ENCODE measurements at regions not wholly inside any gene's neighbourhood (a gene's known extent, or its start where the extent isn't known, plus 50 kb on each side); places are given as distances from the start of the nearest gene placed in this dataset.

DNA sequence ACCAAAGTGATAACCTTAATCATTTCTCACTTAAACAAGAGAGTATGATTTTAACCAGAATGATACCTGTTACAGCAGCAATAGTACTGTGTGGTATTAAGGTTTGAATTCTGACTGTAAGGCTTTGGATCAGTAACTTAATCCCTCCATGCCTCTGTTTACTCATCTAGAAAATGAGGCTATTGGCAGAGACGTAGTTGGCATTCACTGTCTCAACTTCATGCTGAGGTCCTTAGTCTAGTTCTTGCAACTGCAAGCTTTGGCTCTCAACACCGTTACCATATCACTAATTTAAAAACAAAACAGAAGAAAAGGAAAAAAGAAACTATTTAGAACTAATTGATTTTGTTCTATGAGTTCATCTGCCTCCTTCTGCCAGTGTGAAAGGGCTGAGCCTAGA, 875.4 kb downstream of the MCTP2 start:
- DNase-seq (ENCODE audit: low spot score) (no peak), ATAC-seq (no peak)
- TF ChIP-seq ZNF532 (CRISPR knock-in tag; IDR thresholded peaks at IDR 0.05; ENCODE audit: borderline replicate concordance) (no peak), NFYB (CRISPR knock-in tag; conservative IDR thresholded peaks at IDR 0.05; ENCODE audit: low read depth) (no peak), NR2C2 (CRISPR knock-in tag; IDR thresholded peaks at IDR 0.05) (no peak), HMGA2 (CRISPR knock-in tag; IDR thresholded peaks at IDR 0.05) (no peak), FOXP1 (CRISPR knock-in tag; IDR thresholded peaks at IDR 0.05; ENCODE audit: borderline replicate concordance) (no peak), CREB1 (CRISPR knock-in tag; IDR thresholded peaks at IDR 0.05) (no peak), SMAD4 (CRISPR knock-in tag; IDR thresholded peaks at IDR 0.05) (no peak), GRHL2 (CRISPR knock-in tag; IDR thresholded peaks at IDR 0.05; ENCODE audit: insufficient replicate concordance, severe bottlenecking) (no peak), JAZF1 (CRISPR knock-in tag; IDR thresholded peaks at IDR 0.05) (no peak)
- Mint-ChIP-seq H3K27me3 (ENCODE audit: low read depth) (no peaks in the 10 kb centered on the region), H3K36me3 (peaks cover 2% of the 10 kb centered on the region; the same call in 1 of the 2 replicates), H3K9me3 (peaks cover 12% of the 10 kb centered on the region), H3K27ac (no peak overlapping the region), H3K4me1 (peaks cover 5% of the 10 kb centered on the region), H3K4me3 (no peak overlapping the region)
- ChIA-PET CTCF (no interaction called here), POLR2A (no interaction called here)

DNA sequence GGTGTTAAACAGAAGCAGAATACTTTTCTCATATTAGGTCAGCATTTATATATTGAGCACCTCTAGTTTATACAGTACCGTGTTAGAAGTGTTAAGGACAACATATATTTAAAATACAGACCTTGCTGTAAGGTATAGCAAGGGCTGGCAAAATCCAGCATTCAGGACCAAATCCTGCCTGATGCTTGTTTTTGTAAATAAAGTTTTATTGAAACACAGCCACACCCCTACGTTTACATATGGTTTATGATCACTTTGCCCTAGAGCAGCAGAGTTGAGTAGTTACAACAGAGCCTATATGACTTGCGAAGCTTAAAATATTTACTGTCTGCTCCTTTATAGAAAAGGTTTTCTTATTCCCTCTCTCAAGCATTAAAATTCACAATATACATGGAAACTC, 877.3 kb downstream of the MCTP2 start:
- H3K4me1 Mint-ChIP-seq, result peaks cover 5% of the 10 kb centered on the region
- peaks cover 5% of the 10 kb centered on the region; the same call in 1 of the 2 replicates for H3K36me3 Mint-ChIP-seq
- peaks cover 16% of the 10 kb centered on the region for H3K9me3 Mint-ChIP-seq
- ChIA-PET POLR2A (no interaction called here), CTCF (no interaction called here)
- DNase-seq (ENCODE audit: low spot score) (no peak), ATAC-seq (no peak)
- TF ChIP-seq FOXP1 (CRISPR knock-in tag; IDR thresholded peaks at IDR 0.05; ENCODE audit: borderline replicate concordance) (no peak), ARID4B (CRISPR knock-in tag; IDR thresholded peaks at IDR 0.05; ENCODE audit: borderline replicate concordance) (no peak), RELA (CRISPR knock-in tag; IDR thresholded peaks at IDR 0.05; ENCODE audit: borderline replicate concordance) (no peak), GTF2I (CRISPR knock-in tag; conservative IDR thresholded peaks at IDR 0.05) (no peak), HMGA2 (CRISPR knock-in tag; IDR thresholded peaks at IDR 0.05) (no peak), ZNF317 (CRISPR knock-in tag; IDR thresholded peaks at IDR 0.05; ENCODE audit: borderline replicate concordance, low read depth) (no peak), NFE2L1 (CRISPR knock-in tag; IDR thresholded peaks at IDR 0.05) (no peak), CTCF (IDR thresholded peaks at IDR 0.05) (no peak), ATF1 (CRISPR knock-in tag; IDR thresholded peaks at IDR 0.05) (no peak), IRF1 (CRISPR knock-in tag; IDR thresholded peaks at IDR 0.05) (no peak), ZNF671 (CRISPR knock-in tag; IDR thresholded peaks at IDR 0.05) (no peak), HMGXB4 (CRISPR knock-in tag; IDR thresholded peaks at IDR 0.05) (no peak), OVOL2 (CRISPR knock-in tag; IDR thresholded peaks at IDR 0.05; ENCODE audit: borderline replicate concordance) (no peak), ELF4 (CRISPR knock-in tag; IDR thresholded peaks at IDR 0.05; ENCODE audit: low read depth) (no peak)
- no peaks in the 10 kb centered on the region for H3K27me3 Mint-ChIP-seq (ENCODE audit: low read depth)
- H3K4me3 Mint-ChIP-seq, result no peak overlapping the region
- no peak overlapping the region for H3K27ac Mint-ChIP-seq
